HepG2 (cell line): ENCODE measurements at regions not wholly inside any gene's neighbourhood (a gene's known extent, or its start where the extent isn't known, plus 50 kb on each side); places are given as distances from the start of the nearest gene placed in this dataset.

Source experiments
- CREM ChIP-seq, 2 experiments: sonication (generic) in 1 of 2; formaldehyde crosslinking in 1 of 2; IDR thresholded peaks; 2 replicates each; pipeline versions ENCODE4 v1.4.0 to v1.6.1; 2016 to 2020; ENCODE audit warnings: antibody characterized with exemption in 1 of 2, mild to moderate bottlenecking in 1 of 2, missing genetic modification reagents in 1 of 2
- EHMT2 ChIP-seq: fragments of 200-600 bp; sonication (generic); IDR thresholded peaks from 2 replicates; pipeline ENCODE4 v1.7.0; 2017; ENCODE audit warnings: antibody characterized with exemption, low read depth, low read length, borderline replicate concordance
- HMG20A ChIP-seq: IDR thresholded peaks from 2 replicates; pipeline ENCODE4 v1.6.1; 2016; ENCODE audit warnings: borderline replicate concordance
- HMGXB3 ChIP-seq: sonication (generic); formaldehyde crosslinking; IDR thresholded peaks from 2 replicates; pipeline ENCODE4 v1.4.0; 2020; ENCODE audit warnings: missing genetic modification reagents, borderline replicate concordance
- HNRNPL ChIP-seq: fragments of 200-400 bp; formaldehyde crosslinking; IDR thresholded peaks from 2 replicates; pipeline ENCODE4 v1.6.1; 2017; ENCODE audit warnings: mild to moderate bottlenecking, low read depth, low read length
- ISX ChIP-seq: sonication (generic); formaldehyde crosslinking; conservative IDR thresholded peaks from 2 replicates; pipeline ENCODE4 v1.5.0; 2020; ENCODE audit warnings: missing genetic modification reagents
- KLF6 ChIP-seq: IDR thresholded peaks from 2 replicates; pipeline ENCODE4 v1.8.0; 2016; ENCODE audit warnings: missing biosample characterization, missing genetic modification reagents
- MYC ChIP-seq: sonication (generic); formaldehyde crosslinking; IDR thresholded peaks from 2 replicates; pipeline ENCODE4 v1.9.0; 2021; ENCODE audit warnings: missing genetic modification reagents, borderline replicate concordance
- NR2F6 ChIP-seq, 2 experiments: IDR thresholded peaks; 2 replicates each; pipeline ENCODE4 v1.6.1; 2016; ENCODE audit warnings: antibody characterized with exemption in 1 of 2, mild to moderate bottlenecking in 1 of 2
- REST ChIP-seq, 2 experiments: IDR thresholded peaks; 2 replicates each; pipeline ENCODE4 v1.6.1; 2011 to 2012; ENCODE audit warnings: low read length in 2 of 2, borderline replicate concordance in 1 of 2, low read depth in 1 of 2, mild to moderate bottlenecking in 1 of 2, moderate library complexity in 1 of 2
- SP4 ChIP-seq: sonication (generic); formaldehyde crosslinking; IDR thresholded peaks from 2 replicates; pipeline ENCODE4 v1.8.1; 2023; ENCODE audit warnings: mild to moderate bottlenecking, missing genetic modification reagents
- SRF ChIP-seq: IDR thresholded peaks from 2 replicates; pipeline ENCODE4 v1.6.1; 2011; ENCODE audit warnings: mild to moderate bottlenecking, low read depth, low read length, moderate library complexity
- SRSF9 ChIP-seq: fragments of 200-400 bp; formaldehyde crosslinking; IDR thresholded peaks from 2 replicates; pipeline ENCODE4 v1.6.1; 2018; ENCODE audit warnings: borderline replicate concordance, mild to moderate bottlenecking, low read depth, low read length; ENCODE audit not compliant: insufficient read depth, poor library complexity, severe bottlenecking
- STAT6 ChIP-seq: sonication (generic); formaldehyde crosslinking; IDR thresholded peaks from 2 replicates; pipeline ENCODE4 v1.4.0; 2020; ENCODE audit warnings: missing genetic modification reagents, mild to moderate bottlenecking, borderline replicate concordance
- TEAD2 ChIP-seq: sonication (generic); formaldehyde crosslinking; IDR thresholded peaks from 2 replicates; pipeline ENCODE4 v1.9.0; 2021; ENCODE audit warnings: missing genetic modification reagents
- ZKSCAN8 ChIP-seq: IDR thresholded peaks from 2 replicates; pipeline ENCODE4 v1.6.1; 2016; ENCODE audit warnings: borderline replicate concordance, missing genetic modification reagents, missing compliant biosample characterization
- ZMYM4 ChIP-seq: sonication (generic); formaldehyde crosslinking; IDR thresholded peaks from 2 replicates; pipeline ENCODE4 v1.8.1; 2023; ENCODE audit warnings: mild to moderate bottlenecking, missing genetic modification reagents
- ZNF331 ChIP-seq: sonication (generic); formaldehyde crosslinking; IDR thresholded peaks from 2 replicates; pipeline ENCODE4 v1.4.0; 2020; ENCODE audit warnings: missing genetic modification reagents
- ZNF619 ChIP-seq: sonication (generic); formaldehyde crosslinking; IDR thresholded peaks from 2 replicates; pipeline ENCODE4 v1.4.0; 2020; ENCODE audit warnings: mild to moderate bottlenecking, missing genetic modification reagents
- ZSCAN9 ChIP-seq: IDR thresholded peaks from 2 replicates; pipeline ENCODE4 v1.6.1; 2016; ENCODE audit warnings: borderline replicate concordance

GRCh38 chr21:17343055-17343454 lies 169.8 kb upstream of the CXADR start (continued):
- TF ChIP-seq ZNF331 (CRISPR knock-in tag) = peak; percentile 25; the same call in 1 of the 2 replicates
- TF ChIP-seq ISX (CRISPR knock-in tag) = no peak
- no peak for TF ChIP-seq ZNF619
- TF ChIP-seq REST (IDR thresholded peaks at IDR 0.05; ENCODE audit: borderline replicate concordance in 1 of 2, low read depth in 1 of 2, low read length in 2 of 2) = peak; percentile 61 to 95
- TF ChIP-seq SP4 = no peak
- TF ChIP-seq TEAD2 = no peak
- no peak for TF ChIP-seq SRF
- 0 out of 2 replicates have a peak, but pooled peaks have one; percentile 28 for TF ChIP-seq HMGXB3 (CRISPR knock-in tag)
- TF ChIP-seq KLF6 (CRISPR knock-in tag) = 0 out of 2 replicates have a peak, but pooled peaks have one; percentile 34
- 0 out of 2 replicates have a peak, but pooled peaks have one; percentile 27 for TF ChIP-seq CREM (IDR thresholded peaks at IDR 0.05)
- TF ChIP-seq CREM (CRISPR knock-in tag; IDR thresholded peaks at IDR 0.05) = no peak
- no peak for TF ChIP-seq HNRNPL
- no peak for TF ChIP-seq ZKSCAN8
- peak; percentile 89; the same call in 1 of the 2 replicates for TF ChIP-seq EHMT2
- TF ChIP-seq MYC (CRISPR knock-in tag) = no peak
- no peak for TF ChIP-seq ZMYM4 (CRISPR knock-in tag)
- no peak for TF ChIP-seq NR2F6 (IDR thresholded peaks at IDR 0.05)
- no peak for TF ChIP-seq NR2F6 (CRISPR knock-in tag; IDR thresholded peaks at IDR 0.05)
- TF ChIP-seq ZSCAN9 = 0 out of 2 replicates have a peak, but pooled peaks have one; percentile 62
- no peak for TF ChIP-seq SRSF9
- no peak for TF ChIP-seq STAT6 (CRISPR knock-in tag)
- 0 out of 2 replicates have a peak, but pooled peaks have one; percentile 15 for TF ChIP-seq HMG20A (CRISPR knock-in tag)
